DOHH2 (cell line): ENCODE measurements at regions not wholly inside any gene's neighbourhood (a gene's known extent, or its start where the extent isn't known, plus 50 kb on each side); places are given as distances from the start of the nearest gene placed in this dataset.

Source experiments
- H3F3A ChIP-seq: fragments of 200-600 bp; sonication (generic), shearing (Covaris generic); 2 replicates; pipeline ENCODE4 v1.6.0; 2016; ENCODE audit warnings: antibody characterized with exemption, mild to moderate bottlenecking; ENCODE audit not compliant: control insufficient read depth, insufficient read depth
- H3K27ac ChIP-seq: fragments of 200-600 bp; sonication (generic); 2 replicates; pipeline ENCODE4 v1.5.1; 2014; ENCODE audit warnings: low read depth, mild to moderate bottlenecking, low read length, moderate library complexity
- H3K27me3 ChIP-seq: fragments of 200-600 bp; sonication (generic); 2 replicates; pipeline ENCODE4 v1.6.1; 2014; ENCODE audit warnings: mild to moderate bottlenecking, low read length, mixed read lengths; ENCODE audit not compliant: control insufficient read depth
- H3K36me3 ChIP-seq: fragments of 200-600 bp; sonication (generic); 2 replicates; pipeline ENCODE4 v1.6.1; 2014; ENCODE audit warnings: mild to moderate bottlenecking, low read length, moderate library complexity, mixed read lengths; ENCODE audit not compliant: control insufficient read depth
- H3K4me1 ChIP-seq: fragments of 200-600 bp; sonication (generic); 2 replicates; pipeline ENCODE4 v1.6.1; 2014; ENCODE audit warnings: mild to moderate bottlenecking, low read length, mixed read lengths; ENCODE audit not compliant: control insufficient read depth
- H3K4me2 ChIP-seq: fragments of 200-600 bp; sonication (generic); 2 replicates; pipeline ENCODE4 v1.6.0; 2014; ENCODE audit warnings: mild to moderate bottlenecking, low read length, moderate library complexity
- H3K4me3 ChIP-seq: fragments of 200-600 bp; sonication (generic); 2 replicates; pipeline ENCODE4 v1.5.1; 2014; ENCODE audit warnings: mild to moderate bottlenecking, low read length, mixed read lengths
- H3K79me2 ChIP-seq: fragments of 200-600 bp; sonication (generic); 2 replicates; pipeline ENCODE4 v1.6.1; 2014; ENCODE audit warnings: mild to moderate bottlenecking, low read length, mixed read lengths; ENCODE audit not compliant: control insufficient read depth
- H3K9me2 ChIP-seq: fragments of 200-600 bp; sonication (generic); replicated peaks from 2 replicates; pipeline ENCODE4 v1.6.1; 2014; ENCODE audit warnings: mild to moderate bottlenecking, low read length, mixed read lengths; ENCODE audit not compliant: control insufficient read depth
- H3K9me3 ChIP-seq: fragments of 200-600 bp; sonication (generic); 2 replicates; pipeline ENCODE4 v1.6.1; 2014; ENCODE audit warnings: antibody characterized with exemption, low read length, mixed read lengths; ENCODE audit not compliant: control insufficient read depth, insufficient read depth
- H4K20me1 ChIP-seq: fragments of 200-600 bp; sonication (generic); 2 replicates; pipeline ENCODE4 v1.6.0; 2014; ENCODE audit warnings: low read depth, mild to moderate bottlenecking, antibody characterized with exemption, low read length, moderate library complexity; ENCODE audit not compliant: control insufficient read depth, insufficient read depth
- EZH2phosphoT487 ChIP-seq: fragments of 200-600 bp; sonication (generic); IDR thresholded peaks from 2 replicates; pipeline ENCODE4 v1.6.1; 2017; ENCODE audit warnings: borderline replicate concordance, mild to moderate bottlenecking, antibody characterized with exemption, low read length, moderate library complexity, mixed read lengths
- TF ChIP-seq, protein P1 (sequence below): fragments of 200-600 bp; sonication (generic); IDR thresholded peaks from one replicate; pipeline ENCODE4 v1.5.1; 2014; ENCODE audit warnings: antibody characterized with exemption, mild to moderate bottlenecking, low read depth, low read length; ENCODE audit not compliant: poor library complexity, severe bottlenecking

DNA sequence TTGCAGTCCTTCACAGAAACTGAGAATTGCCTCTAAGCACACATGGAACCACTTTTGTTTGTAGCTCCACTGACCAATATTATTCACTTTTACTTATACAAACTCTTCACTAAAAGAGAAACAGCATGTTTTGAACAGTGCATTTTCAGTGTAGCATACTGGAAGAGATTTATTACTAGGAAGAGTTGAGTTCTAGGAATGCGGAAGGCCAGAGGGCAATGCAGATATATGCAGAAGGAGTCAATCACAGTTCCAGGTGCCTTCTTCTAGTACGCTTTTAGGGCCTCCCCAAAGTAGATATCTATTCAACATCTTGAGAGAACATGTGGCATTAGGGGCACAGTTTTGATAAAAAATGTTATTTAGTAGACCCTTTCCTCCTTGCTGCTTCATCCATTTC is 1654.0 kb upstream of the ZEB2 start:
- Histone ChIP-seq H3K9me2 (no peaks in the 10 kb centered on the region; the same call in 1 of the 2 replicates), H3K9me3 (0 out of 2 replicates have a peak, but pooled peaks cover 4% of the 10 kb centered on the region), H3K36me3 (no peaks in the 10 kb centered on the region), H3F3A (no peaks in the 10 kb centered on the region), H3K79me2 (no peaks in the 10 kb centered on the region), H3K27ac (no peak overlapping the region), H3K27me3 (no peaks in the 10 kb centered on the region), H4K20me1 (no peaks in the 10 kb centered on the region), H3K4me2 (no peak overlapping the region), H3K4me3 (no peak overlapping the region), H3K4me1 (no peaks in the 10 kb centered on the region)
- TF ChIP-seq EZH2phosphoT487: no peak
- TF ChIP-seq, protein P1, sequence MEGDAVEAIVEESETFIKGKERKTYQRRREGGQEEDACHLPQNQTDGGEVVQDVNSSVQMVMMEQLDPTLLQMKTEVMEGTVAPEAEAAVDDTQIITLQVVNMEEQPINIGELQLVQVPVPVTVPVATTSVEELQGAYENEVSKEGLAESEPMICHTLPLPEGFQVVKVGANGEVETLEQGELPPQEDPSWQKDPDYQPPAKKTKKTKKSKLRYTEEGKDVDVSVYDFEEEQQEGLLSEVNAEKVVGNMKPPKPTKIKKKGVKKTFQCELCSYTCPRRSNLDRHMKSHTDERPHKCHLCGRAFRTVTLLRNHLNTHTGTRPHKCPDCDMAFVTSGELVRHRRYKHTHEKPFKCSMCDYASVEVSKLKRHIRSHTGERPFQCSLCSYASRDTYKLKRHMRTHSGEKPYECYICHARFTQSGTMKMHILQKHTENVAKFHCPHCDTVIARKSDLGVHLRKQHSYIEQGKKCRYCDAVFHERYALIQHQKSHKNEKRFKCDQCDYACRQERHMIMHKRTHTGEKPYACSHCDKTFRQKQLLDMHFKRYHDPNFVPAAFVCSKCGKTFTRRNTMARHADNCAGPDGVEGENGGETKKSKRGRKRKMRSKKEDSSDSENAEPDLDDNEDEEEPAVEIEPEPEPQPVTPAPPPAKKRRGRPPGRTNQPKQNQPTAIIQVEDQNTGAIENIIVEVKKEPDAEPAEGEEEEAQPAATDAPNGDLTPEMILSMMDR: no peak

DNA sequence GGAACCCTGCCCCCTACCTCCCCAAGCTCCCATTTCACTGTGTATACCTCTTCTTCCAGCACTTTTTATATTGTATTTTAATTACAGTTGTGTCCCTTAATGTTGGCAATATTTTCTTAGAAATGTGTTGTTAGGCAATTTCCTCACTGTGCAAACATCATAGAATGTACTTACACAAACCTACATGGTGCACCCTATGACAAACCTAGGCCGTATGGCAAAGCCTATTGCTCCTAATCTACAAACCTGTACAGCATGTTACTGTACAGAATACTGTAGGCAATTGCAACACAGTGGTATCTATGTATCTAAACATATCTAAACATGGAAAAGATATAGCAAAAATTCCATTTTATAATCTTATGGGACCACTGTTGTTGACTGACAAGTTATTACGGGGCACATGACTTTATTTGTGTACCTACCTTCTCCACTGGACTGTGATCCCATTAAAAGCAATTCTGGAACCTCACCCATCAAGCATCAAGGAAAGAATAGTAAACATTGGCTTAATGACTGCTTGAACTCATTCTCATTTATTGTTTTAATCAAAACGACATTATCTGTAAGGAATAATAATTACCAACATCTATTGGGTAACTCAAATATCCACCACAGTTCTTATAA is 1641.5 kb upstream of the ZEB2 start:
- Histone ChIP-seq H3K27me3 (no peaks in the 10 kb centered on the region), H3F3A (no peaks in the 10 kb centered on the region), H3K79me2 (no peaks in the 10 kb centered on the region), H3K4me2 (no peak overlapping the region), H3K36me3 (no peaks in the 10 kb centered on the region), H3K4me1 (no peaks in the 10 kb centered on the region), H4K20me1 (no peaks in the 10 kb centered on the region), H3K9me2 (no peaks in the 10 kb centered on the region), H3K4me3 (no peak overlapping the region), H3K9me3 (no peaks in the 10 kb centered on the region), H3K27ac (no peak overlapping the region)
- TF ChIP-seq, protein P1: no peak
- TF ChIP-seq EZH2phosphoT487: no peak

- no peaks in the 10 kb centered on the region for H4K20me1 ChIP-seq
- no peaks in the 10 kb centered on the region for H3K9me3 ChIP-seq
- H3K27ac ChIP-seq: no peak overlapping the region
- no peaks in the 10 kb centered on the region for H3K36me3 ChIP-seq
- no peaks in the 10 kb centered on the region for H3K9me2 ChIP-seq
- no peak overlapping the region for H3K4me3 ChIP-seq
- H3K4me1 ChIP-seq: no peaks in the 10 kb centered on the region
- TF ChIP-seq, protein P1: no peak
- no peak for TF ChIP-seq EZH2phosphoT487
- no peaks in the 10 kb centered on the region for H3K79me2 ChIP-seq
- H3F3A ChIP-seq: no peaks in the 10 kb centered on the region
- no peaks in the 10 kb centered on the region for H3K27me3 ChIP-seq
- H3K4me2 ChIP-seq: no peak overlapping the region
Observed at GRCh38 chr2:146158072-146158674, 1638.3 kb upstream of the ZEB2 start.
